SU-DHL-6 (cell line): ENCODE measurements at regions not wholly inside any gene's neighbourhood (a gene's known extent, or its start where the extent isn't known, plus 50 kb on each side); places are given as distances from the start of the nearest gene placed in this dataset.

Source experiments
- EZH2phosphoT487 ChIP-seq: fragments of 200-600 bp; sonication (generic), shearing (Covaris generic); conservative IDR thresholded peaks from 2 replicates; pipeline ENCODE4 v1.6.1; 2018; ENCODE audit warnings: mild to moderate bottlenecking, antibody characterized with exemption, low read length, moderate library complexity, mixed read lengths
- TF ChIP-seq, protein P1 (sequence below): fragments of 200-600 bp; sonication (generic); IDR thresholded peaks from one replicate; pipeline ENCODE4 v1.5.1; 2017; ENCODE audit warnings: antibody characterized with exemption, mild to moderate bottlenecking, low read length, moderate library complexity; ENCODE audit not compliant: insufficient read depth, poor library complexity, severe bottlenecking

DNA sequence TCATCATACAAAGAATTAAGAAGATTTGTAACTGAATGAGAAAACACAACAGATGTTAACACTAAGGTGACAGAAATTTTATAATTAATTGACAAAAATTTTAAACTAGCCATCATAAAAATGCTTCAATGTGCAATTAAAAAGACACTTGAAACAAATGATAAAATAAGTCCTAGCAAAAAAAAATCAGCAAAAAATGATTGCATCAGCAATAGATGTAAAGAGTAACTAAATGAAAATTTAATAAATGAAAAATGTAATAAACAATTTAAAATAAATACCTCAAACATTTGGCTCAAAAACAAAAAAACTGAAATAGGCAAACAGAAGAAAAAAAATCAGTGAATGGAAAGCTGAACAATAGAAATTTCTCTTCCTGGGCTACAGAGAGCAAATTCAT is 380.7 kb upstream of the GALNTL6 start:
- TF ChIP-seq, protein P1, sequence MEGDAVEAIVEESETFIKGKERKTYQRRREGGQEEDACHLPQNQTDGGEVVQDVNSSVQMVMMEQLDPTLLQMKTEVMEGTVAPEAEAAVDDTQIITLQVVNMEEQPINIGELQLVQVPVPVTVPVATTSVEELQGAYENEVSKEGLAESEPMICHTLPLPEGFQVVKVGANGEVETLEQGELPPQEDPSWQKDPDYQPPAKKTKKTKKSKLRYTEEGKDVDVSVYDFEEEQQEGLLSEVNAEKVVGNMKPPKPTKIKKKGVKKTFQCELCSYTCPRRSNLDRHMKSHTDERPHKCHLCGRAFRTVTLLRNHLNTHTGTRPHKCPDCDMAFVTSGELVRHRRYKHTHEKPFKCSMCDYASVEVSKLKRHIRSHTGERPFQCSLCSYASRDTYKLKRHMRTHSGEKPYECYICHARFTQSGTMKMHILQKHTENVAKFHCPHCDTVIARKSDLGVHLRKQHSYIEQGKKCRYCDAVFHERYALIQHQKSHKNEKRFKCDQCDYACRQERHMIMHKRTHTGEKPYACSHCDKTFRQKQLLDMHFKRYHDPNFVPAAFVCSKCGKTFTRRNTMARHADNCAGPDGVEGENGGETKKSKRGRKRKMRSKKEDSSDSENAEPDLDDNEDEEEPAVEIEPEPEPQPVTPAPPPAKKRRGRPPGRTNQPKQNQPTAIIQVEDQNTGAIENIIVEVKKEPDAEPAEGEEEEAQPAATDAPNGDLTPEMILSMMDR = no peak
- TF ChIP-seq EZH2phosphoT487 = no peak
